CD4-positive, alpha-beta T cell treated with Interleukin-17A for 4 hours (primary cell): ENCODE measurements at regions not wholly inside any gene's neighbourhood (a gene's known extent, or its start where the extent isn't known, plus 50 kb on each side); places are given as distances from the start of the nearest gene placed in this dataset.

ENCODE experiments used
- DNase-seq: peaks from one replicate; pipeline ENCODE4 v3.0.0-alpha.2; 2020; ENCODE audit warnings: mixed read lengths

GRCh38 chr2:42848265-42848664, 55.9 kb upstream of the HAAO start:
- no peak for DNase-seq

- no peak for DNase-seq
Observed at GRCh38 chr2:42847596-42848151, 55.3 kb upstream of the HAAO start.

- no peak for DNase-seq
Observed at GRCh38 chr2:42846932-42847595, 54.7 kb upstream of the HAAO start.

GRCh38 chr2:42846026-42846425, 53.6 kb upstream of the HAAO start:
- DNase-seq: no peak

GRCh38 chr2:42844901-42845821, 52.8 kb upstream of the HAAO start:
- no peak for DNase-seq

- DNase-seq: no peak
Observed at GRCh38 chr2:42844366-42844765, 52.0 kb upstream of the HAAO start.

- DNase-seq: no peak
Observed at GRCh38 chr2:42843611-42844010, 51.2 kb upstream of the HAAO start.

GRCh38 chr2:42843131-42843530, 50.7 kb upstream of the HAAO start:
- DNase-seq: no peak

GRCh38 chr2:42842466-42842865, 50.1 kb upstream of the HAAO start:
- DNase-seq: no peak
